ENCODE measurements at regions not wholly inside any gene's neighbourhood (a gene's known extent, or its start where the extent isn't known, plus 50 kb on each side); places are given as distances from the start of the nearest gene placed in this dataset.

- no peak for DNase-seq (ENCODE audit: low spot score)
These were observed 308.8 kb upstream of the MGAT5 start for GRCh38 chr2:133945089-133945488.

- no peak for DNase-seq (ENCODE audit: low spot score)
These were observed 306.8 kb upstream of the MGAT5 start for GRCh38 chr2:133947057-133947456.

GRCh38 chr2:133948610-133949290, 305.1 kb upstream of the MGAT5 start:
- no peak for DNase-seq (ENCODE audit: low spot score)

DNA sequence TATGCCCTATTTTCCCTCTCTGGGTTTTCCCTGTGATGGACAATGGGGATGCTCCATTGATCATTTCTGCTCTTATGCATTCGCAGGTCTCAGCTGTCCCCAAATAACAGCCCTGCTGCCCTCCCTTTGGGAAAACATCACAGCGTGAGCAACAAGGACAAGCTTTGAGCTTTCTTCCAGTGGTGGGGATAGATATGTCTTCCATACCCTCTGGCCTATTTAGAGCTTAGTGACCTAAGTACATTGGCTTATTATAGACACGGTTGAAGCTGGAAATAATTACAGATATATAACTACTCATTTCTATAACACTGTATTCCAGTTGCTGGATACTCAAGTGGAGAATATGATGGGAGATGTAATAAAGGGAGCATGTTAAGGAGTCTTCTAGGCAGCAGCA, 304.3 kb upstream of the MGAT5 start:
- no peak for DNase-seq (ENCODE audit: low spot score)

DNA sequence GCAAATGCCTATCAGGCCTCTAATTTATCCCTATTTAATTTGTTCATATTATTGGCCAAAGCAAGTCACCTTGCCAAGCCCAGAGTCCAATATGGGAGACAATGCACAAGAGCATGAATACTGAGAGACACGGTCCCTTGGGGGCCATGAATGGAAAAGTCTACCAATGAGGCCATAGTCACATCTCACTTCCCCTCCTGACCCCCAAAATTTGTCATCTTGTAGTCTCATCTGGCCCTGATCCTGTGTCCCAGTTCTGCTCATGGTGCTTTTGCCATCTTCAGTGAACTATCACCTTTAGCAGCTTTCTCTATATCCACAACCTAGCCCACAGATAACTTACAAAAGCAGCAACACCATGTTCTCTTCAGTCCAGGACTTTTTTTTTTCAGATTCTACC, 302.7 kb upstream of the MGAT5 start:
- DNase-seq (ENCODE audit: low spot score) = no peak

GRCh38 chr2:133952420-133952819, 301.5 kb upstream of the MGAT5 start:
- DNase-seq (ENCODE audit: low spot score) = no peak

DNA sequence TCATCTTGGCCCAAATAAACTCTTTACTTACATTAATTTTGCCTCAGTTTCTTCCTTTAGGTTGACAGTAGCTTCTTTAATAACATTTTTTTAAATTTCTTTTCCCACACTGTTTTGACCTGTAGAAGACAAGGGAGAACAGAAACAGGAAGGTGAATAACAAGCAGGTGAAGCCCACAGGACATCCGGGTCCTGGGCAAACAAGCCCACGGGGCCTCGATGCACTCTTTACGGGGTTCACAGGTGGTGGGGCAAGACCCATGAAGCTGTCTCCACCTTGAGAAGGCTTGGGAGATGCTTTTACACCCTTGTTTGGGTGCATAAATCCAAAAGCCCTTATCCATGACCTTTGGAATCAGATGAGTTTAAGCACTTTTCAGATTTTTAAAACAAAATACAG, 301.0 kb upstream of the MGAT5 start:
- DNase-seq (ENCODE audit: low spot score) = no peak

DNA sequence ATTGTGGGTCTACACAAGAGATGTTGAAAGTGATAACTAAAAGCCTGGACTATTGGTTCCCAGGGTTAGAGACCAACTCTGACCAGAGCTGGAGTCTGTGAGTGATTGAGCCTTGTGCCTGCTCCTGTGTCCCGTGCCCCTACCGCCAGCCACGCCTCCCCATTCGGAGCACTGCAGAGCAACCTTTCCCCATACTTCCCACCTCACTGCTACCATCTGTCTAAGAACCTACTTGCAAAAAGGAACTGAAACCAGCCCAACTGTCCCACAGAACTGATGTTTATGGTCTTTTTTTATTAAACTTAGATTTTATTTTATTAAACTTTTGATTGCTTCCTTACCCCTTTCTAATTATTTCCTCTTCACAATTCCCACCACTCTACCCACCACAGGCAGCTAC, 300.3 kb upstream of the MGAT5 start:
- DNase-seq (ENCODE audit: low spot score) = no peak

DNA sequence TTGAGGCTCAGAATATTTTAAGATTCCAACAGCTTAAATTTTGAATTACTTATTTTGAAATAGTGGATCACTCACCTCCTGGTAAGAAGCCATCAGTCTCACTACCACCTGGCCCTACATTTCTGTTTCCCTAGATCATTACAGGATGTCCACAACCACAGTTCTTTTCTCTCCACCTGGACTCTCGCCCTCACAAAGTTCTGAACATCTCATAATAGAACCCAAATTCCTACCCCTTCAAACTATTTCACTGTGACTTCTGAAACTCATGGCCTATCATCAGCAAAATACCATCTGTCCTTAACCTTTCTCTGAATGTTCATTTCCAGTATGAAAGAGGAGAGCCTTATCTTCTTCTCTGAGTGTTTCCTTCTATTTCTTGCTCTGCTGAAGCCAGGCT, 299.2 kb upstream of the MGAT5 start:
- DNase-seq (ENCODE audit: low spot score) = no peak

- DNase-seq (ENCODE audit: low spot score) = no peak
These were observed 298.7 kb upstream of the MGAT5 start for GRCh38 chr2:133955169-133955568.

DNA sequence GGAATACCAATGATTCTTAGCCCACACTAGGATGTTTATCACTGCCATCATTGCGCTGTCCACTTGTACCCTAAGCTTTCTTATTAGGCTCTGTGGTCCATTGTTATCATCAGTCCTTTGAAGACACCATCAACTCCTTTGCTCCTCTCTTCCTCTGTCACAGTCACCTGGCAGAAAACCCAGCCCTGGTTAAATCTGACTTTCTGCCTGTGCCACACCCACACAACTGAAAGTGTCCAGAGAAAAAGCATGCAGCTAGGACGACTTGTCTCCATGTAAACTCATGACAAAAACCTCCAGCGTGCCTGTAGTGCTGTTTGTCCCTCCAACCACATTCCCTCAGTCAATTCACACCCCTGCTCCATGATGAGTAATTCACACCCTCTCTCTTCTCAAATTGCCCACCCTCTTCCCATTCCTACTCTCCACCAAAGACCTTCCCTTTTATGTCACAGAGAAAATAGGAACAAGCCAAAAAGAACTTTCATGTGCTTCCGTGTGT, 297.4 kb upstream of the MGAT5 start:
- no peak for DNase-seq (ENCODE audit: low spot score)

DNA sequence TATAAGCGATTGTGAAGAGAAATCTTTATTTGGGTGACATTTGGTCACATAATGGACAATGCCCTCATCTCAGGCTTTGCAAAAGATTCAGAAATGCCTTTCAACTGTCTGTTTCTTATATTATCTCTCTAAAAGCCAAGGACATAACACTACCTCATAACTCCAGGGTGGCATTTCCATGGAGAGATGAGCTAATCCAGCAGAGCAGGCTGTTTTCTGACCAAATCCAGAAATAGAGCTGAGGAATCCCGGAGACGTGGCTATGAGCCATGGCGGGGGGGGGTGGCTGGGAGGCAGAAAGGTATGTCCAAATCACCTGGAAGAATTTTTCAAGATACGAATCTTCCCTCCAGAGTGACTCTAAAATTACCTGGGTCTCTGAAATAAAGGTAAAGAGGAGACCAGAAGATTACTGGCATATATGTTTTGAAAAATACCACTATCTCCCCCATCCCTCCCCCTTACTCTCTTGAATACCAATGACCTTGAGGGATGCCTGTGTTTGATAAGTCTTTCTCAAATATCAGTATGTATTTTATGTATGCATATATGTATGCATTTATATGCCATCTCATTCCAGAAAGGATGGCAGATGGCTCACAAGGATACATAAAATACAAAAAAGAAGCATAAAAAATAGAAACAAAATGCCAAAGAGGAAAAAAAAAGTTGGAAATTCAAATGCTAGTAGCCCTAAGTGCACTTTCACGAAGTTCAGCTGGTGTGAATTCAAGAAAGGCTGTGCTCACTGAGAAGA, 296.0 kb upstream of the MGAT5 start:
- no peak for DNase-seq (ENCODE audit: low spot score)

DNA sequence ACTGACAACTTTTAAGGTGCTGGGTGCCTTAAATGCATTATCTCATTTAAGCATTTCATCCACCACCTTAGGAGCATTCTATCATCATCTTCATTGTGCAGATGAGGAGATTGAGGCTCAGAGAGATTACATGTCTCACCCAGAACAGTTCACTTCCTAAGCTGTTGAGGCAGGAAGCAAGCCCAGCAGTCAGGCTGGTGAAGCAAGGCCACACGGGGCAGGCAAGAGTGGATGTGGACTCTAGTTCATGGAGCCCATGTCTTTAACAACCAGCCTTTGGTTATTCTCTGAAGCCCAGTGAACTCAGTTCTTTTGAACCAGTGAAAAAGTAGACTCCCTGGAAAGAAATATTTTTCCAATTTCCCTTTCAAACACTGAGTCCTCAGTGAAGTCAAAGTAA, 294.8 kb upstream of the MGAT5 start:
- DNase-seq (ENCODE audit: low spot score) = no peak

GRCh38 chr2:133966720-133967304, 287.1 kb upstream of the MGAT5 start:
- DNase-seq (ENCODE audit: low spot score) = no peak

GRCh38 chr2:133967326-133967725, 286.5 kb upstream of the MGAT5 start:
- DNase-seq (ENCODE audit: low spot score) = no peak

- no peak for DNase-seq (ENCODE audit: low spot score)
These were observed 285.4 kb upstream of the MGAT5 start for GRCh38 chr2:133968446-133968845.

DNA sequence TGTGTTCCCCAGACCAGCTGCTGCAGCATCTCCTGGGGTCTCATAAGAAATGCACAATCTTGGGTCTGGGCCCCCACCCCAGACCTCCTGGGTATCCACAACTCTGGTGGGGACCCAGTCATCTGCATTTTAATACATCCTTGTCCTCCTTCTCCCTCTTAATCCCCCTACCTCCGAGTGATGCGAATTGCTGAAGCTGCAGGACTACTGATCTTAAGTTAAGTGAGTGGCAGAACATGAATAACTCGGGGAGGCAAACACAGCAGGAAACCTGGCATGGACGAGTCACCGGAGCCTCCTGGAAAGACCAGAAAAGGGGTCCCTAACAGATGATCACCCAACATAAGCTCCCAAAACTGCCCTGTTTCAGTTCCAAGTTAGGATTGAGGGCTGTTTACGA, 283.2 kb upstream of the MGAT5 start:
- DNase-seq (ENCODE audit: low spot score) = no peak

- no peak for DNase-seq (ENCODE audit: low spot score)
These were observed 281.6 kb upstream of the MGAT5 start for GRCh38 chr2:133972297-133972696.

DNA sequence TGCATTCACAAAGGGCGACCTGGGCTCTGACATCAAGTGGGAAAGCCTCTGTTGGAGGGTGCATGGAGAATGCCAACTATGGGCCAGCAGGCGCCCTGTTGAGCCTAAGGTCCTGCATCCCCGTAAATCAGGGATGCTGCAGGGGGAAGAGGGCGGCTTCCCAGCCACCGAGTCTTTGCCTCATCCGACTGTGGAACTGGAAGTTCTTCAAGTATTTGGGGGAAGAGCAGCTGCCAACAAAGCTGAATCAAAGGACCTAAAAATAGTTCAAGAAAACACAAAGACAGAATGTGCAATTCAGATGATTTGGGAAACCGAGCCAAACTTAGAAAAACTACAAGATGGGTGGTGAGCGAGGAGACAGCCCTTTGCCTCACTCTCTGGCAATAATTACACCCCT, 281.1 kb upstream of the MGAT5 start:
- DNase-seq (ENCODE audit: low spot score) = peak; percentile 83

DNA sequence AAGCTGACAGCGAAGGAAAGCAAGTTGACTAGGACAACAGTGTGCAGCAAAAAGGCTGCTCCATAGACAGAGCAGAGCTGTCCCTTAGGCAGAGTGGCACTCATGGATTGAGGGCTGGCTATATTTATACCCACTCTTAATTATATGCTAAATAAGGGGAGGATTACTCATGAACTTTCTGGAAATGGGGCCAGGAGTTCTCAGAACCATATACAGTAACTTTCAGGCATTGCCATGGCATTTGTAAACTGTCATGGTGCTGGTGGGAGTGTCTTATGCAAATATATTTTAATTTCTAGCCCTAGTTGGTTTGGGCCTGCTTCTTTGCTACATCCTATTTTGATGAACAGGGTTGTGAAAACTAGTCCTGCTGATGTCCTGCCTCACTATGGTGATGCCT, 279.5 kb upstream of the MGAT5 start:
- no peak for DNase-seq (ENCODE audit: low spot score)

DNA sequence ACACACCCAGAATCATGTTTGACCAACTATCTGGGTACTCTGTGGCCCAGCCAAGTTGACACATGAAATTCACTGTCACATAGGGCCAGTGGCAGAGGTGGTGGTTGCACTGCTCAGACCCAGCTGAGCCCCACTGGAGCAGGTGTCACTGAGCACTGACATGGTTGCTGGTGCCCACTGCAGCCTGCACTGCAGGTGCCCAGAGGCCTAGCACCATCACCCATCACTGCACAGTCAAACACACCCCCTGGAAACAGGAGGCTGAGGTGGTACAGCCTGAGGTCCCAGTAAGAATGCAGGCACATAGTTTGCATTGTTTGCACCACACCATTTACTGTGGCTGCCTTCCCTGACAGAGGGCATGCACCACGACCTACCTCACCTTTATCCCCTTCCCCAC, 278.7 kb upstream of the MGAT5 start:
- DNase-seq (ENCODE audit: low spot score) = no peak

GRCh38 chr2:133975676-133976428, 278.0 kb upstream of the MGAT5 start:
- no peak for DNase-seq (ENCODE audit: low spot score)

DNA sequence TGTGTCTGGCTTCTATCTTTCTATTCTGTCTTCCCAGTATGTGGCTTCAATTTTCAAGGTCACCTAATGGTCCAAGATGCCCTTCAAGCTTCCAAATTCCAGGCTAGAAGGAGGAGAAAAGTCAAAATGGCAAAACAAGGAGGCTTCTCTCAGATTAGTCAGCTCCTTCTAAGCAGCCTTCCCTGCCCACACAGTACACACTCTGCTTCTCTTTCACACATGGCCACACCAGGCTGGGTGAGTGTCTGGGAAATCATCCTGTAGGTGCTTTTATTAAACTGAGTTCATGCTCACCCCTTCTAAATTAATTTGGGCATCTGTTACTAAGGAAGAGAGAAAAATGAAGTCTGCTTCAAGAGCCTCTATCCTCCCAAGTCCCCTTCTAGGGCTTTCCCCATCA, 277.2 kb upstream of the MGAT5 start:
- DNase-seq (ENCODE audit: low spot score) = no peak

Data from AG20443 (cell line).